ENCODE measurements at regions not wholly inside any gene's neighbourhood (a gene's known extent, or its start where the extent isn't known, plus 50 kb on each side); places are given as distances from the start of the nearest gene placed in this dataset.

- Mint-ChIP-seq H3K4me1 (ENCODE audit: low read depth, unreplicated experiment) (no peaks in the 10 kb centered on the region), H3K4me3 (ENCODE audit: unreplicated experiment) (no peak overlapping the region), H3K27me3 (ENCODE audit: low read depth, unreplicated experiment) (no peaks in the 10 kb centered on the region), H3K36me3 (ENCODE audit: low read depth, unreplicated experiment) (no peaks in the 10 kb centered on the region), H3K27ac (ENCODE audit: unreplicated experiment) (no peak overlapping the region), H3K9me3 (ENCODE audit: unreplicated experiment) (no peaks in the 10 kb centered on the region)
- Histone ChIP-seq H2AFZ (ENCODE audit: low read depth, low read length) (no peak overlapping the region), H3K27me3 (ENCODE audit: insufficient read depth, low read length) (no peaks in the 10 kb centered on the region), H3K4me1 (ENCODE audit: insufficient read depth, low read length) (no peaks in the 10 kb centered on the region), H3K36me3 (ENCODE audit: insufficient read depth, low read length) (no peaks in the 10 kb centered on the region), H3K9ac (ENCODE audit: low read length) (no peak overlapping the region), H3K4me3 (ENCODE audit: insufficient read depth, low read depth, low read length) (no peak overlapping the region), H4K20me1 (ENCODE audit: insufficient read depth, low read length) (no peaks in the 10 kb centered on the region), H3K79me2 (ENCODE audit: insufficient read depth, low read length) (no peaks in the 10 kb centered on the region), H3K9me3 (ENCODE audit: insufficient read depth, low read depth, low read length) (no peaks in the 10 kb centered on the region), H3K4me2 (ENCODE audit: low read length) (no peak overlapping the region), H3K27ac (ENCODE audit: low read depth, low read length) (no peak overlapping the region)
- FAIRE-seq (no peak), DNase-seq (ENCODE audit: low read depth) (no peak)
- TF ChIP-seq CTCF (IDR thresholded peaks at IDR 0.05; ENCODE audit: insufficient read depth, low read depth, low read length) (no peak), EZH2 (IDR thresholded peaks at IDR 0.05; ENCODE audit: insufficient read depth, low read length) (no peak)
Observed at GRCh38 chr6:151753581-151753980, 53.9 kb upstream of the ESR1 start.

DNA sequence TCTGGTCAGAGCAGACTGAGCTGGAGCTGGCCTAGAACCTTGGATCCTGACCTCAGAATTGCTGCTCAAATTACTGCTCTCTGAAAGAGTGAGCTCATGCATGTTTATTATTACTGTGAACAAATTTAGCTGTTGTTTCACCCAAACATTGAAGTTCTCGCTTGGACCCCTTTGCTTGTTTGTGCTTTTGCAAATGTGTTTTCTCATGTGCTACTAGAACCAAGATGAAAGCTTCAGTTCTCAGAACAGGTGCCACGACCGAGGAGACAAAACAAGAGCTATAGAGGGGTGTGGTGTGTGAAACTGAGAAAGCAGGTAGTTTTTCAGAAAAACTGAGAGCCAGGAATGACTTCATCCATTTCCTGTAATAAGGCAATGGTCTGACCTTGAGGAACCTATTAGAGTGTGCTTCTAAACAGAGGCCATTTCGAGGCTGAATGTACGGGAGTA is 50.0 kb upstream of the ESR1 start:
- H3K4me1 Mint-ChIP-seq (ENCODE audit: low read depth, unreplicated experiment): no peaks in the 10 kb centered on the region
- H4K20me1 ChIP-seq (ENCODE audit: insufficient read depth, low read length): no peaks in the 10 kb centered on the region
- H3K4me2 ChIP-seq (ENCODE audit: low read length): no peak overlapping the region
- no peak overlapping the region for H3K9ac ChIP-seq (ENCODE audit: low read length)
- DNase-seq (ENCODE audit: low read depth) (no peak), FAIRE-seq (no peak)
- no peaks in the 10 kb centered on the region for H3K9me3 ChIP-seq (ENCODE audit: insufficient read depth, low read depth, low read length)
- no peaks in the 10 kb centered on the region for H3K36me3 ChIP-seq (ENCODE audit: insufficient read depth, low read length)
- no peak for TF ChIP-seq EZH2 (IDR thresholded peaks at IDR 0.05; ENCODE audit: insufficient read depth, low read length)
- TF ChIP-seq CTCF (IDR thresholded peaks at IDR 0.05; ENCODE audit: insufficient read depth, low read depth, low read length): no peak
- no peaks in the 10 kb centered on the region for H3K27me3 Mint-ChIP-seq (ENCODE audit: low read depth, unreplicated experiment)
- no peaks in the 10 kb centered on the region for H3K9me3 Mint-ChIP-seq (ENCODE audit: unreplicated experiment)
- H3K36me3 Mint-ChIP-seq (ENCODE audit: low read depth, unreplicated experiment): no peaks in the 10 kb centered on the region
- no peak overlapping the region for H2AFZ ChIP-seq (ENCODE audit: low read depth, low read length)
- no peak overlapping the region for H3K27ac ChIP-seq (ENCODE audit: low read depth, low read length)
- H3K4me3 ChIP-seq (ENCODE audit: insufficient read depth, low read depth, low read length): no peak overlapping the region
- H3K79me2 ChIP-seq (ENCODE audit: insufficient read depth, low read length): no peaks in the 10 kb centered on the region
- H3K4me1 ChIP-seq (ENCODE audit: insufficient read depth, low read length): no peaks in the 10 kb centered on the region
- no peak overlapping the region for H3K4me3 Mint-ChIP-seq (ENCODE audit: unreplicated experiment)
- H3K27me3 ChIP-seq (ENCODE audit: insufficient read depth, low read length): no peaks in the 10 kb centered on the region
- no peak overlapping the region for H3K27ac Mint-ChIP-seq (ENCODE audit: unreplicated experiment)
